Breast epithelium (tissue), 4 donors: ENCODE measurements at regions not wholly inside any gene's neighbourhood (a gene's known extent, or its start where the extent isn't known, plus 50 kb on each side); places are given as distances from the start of the nearest gene placed in this dataset.
"Not testable (repeated sequence)": the region's sequence is repeated elsewhere in the genome, so short reads cannot be mapped to it uniquely, and the experiment has no call there.

Experiments used
- DNase-seq, 2 donors: peaks; one replicate each; pipeline ENCODE4 v3.0.0-alpha.2; 2019; ENCODE audit warnings: low spot score in 2 of 2
- H3K27ac ChIP-seq, 2 donors: fragments of 200-600 bp; sonication (generic) in 1 of 2; one replicate each; pipeline ENCODE4 v1.5.1; 2016 to 2019; ENCODE audit warnings: mild to moderate bottlenecking in 1 of 2
- H3K27me3 ChIP-seq, 2 donors: fragments of 200-600 bp; sonication (generic) in 1 of 2; one replicate each; pipeline versions ENCODE4 v1.5.1 to v1.6.0; 2017 to 2019; ENCODE audit warnings: control low read depth in 1 of 2, mild to moderate bottlenecking in 1 of 2
- H3K36me3 ChIP-seq: fragments of 200-600 bp; one replicate; pipeline ENCODE4 v1.5.1; 2019
- H3K4me1 ChIP-seq, 2 donors: fragments of 200-600 bp; sonication (generic); one replicate each; pipeline ENCODE4 v1.5.1; 2016 to 2019; ENCODE audit warnings: control low read depth in 1 of 2
- H3K4me3 ChIP-seq, 3 donors: fragments of 200-600 bp; sonication (generic); 1 replicate in 2 of 3; 2 replicates in 1 of 3; pipeline ENCODE4 v1.5.1; 2016 to 2019; ENCODE audit warnings: mild to moderate bottlenecking in 3 of 3, moderate library complexity in 2 of 3
- H3K9me3 ChIP-seq, 2 donors: fragments of 200-600 bp; sonication (generic) in 1 of 2; one replicate each; pipeline ENCODE4 v1.5.1; 2016 to 2019; ENCODE audit warnings: control low read depth in 1 of 2
- POLR2A ChIP-seq: fragments of 450-650 bp; IDR thresholded peaks from one replicate; pipeline ENCODE4 v1.6.1; 2016; ENCODE audit warnings: antibody characterized with exemption, mild to moderate bottlenecking, moderate library complexity
- POLR2AphosphoS5 ChIP-seq, 3 donors: sonication (generic); formaldehyde crosslinking; IDR thresholded peaks; one replicate each; pipeline ENCODE4 v1.6.1; 2017; ENCODE audit warnings: antibody characterized with exemption in 3 of 3
- intact Hi-C: fragments of 100-400 bp; cut with DNase I; formaldehyde crosslinking; loops from one replicate; pipeline ENCODE4 v1.15.1; 2023; ENCODE audit warnings: low total_unique reads
- TF ChIP-seq, protein P1 (sequence below), 3 donors: fragments of 450-650 bp; IDR thresholded peaks; one replicate each; pipeline ENCODE4 v1.5.1; 2016 to 2017; ENCODE audit warnings: antibody characterized with exemption in 3 of 3, mild to moderate bottlenecking in 3 of 3, moderate library complexity in 3 of 3

DNA sequence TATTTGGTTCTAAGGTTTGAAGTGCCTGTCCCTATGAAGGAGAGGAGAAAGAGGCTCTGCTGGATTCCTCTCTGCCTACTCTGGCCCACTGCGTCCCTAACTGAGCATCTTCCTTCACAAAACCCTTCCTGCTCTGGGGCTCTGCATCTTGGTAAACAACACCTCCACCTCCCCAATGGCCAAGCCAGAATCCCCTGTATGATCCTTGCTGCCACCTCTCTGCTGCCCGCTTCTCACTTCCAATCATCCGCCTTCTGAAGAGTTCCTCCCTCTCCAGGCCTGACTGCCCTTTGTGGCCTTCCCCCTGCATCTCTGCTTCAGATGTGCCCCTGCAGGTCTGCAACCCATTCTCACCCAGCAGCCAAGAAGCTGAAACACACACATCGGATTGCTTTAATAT, 110.6 kb upstream of the RPH3A start:
- Histone ChIP-seq H3K4me1 (no peaks in the 10 kb centered on the region), H3K27ac (no peak overlapping the region), H3K9me3 (no peaks in the 10 kb centered on the region), H3K36me3 (no peaks in the 10 kb centered on the region), H3K4me3 (no peak overlapping the region), H3K27me3 (peaks cover 0 to 3% of the 10 kb centered on the region in 2 donors)
- intact Hi-C loops: no loop called here
- no peak for DNase-seq
- no peak for TF ChIP-seq POLR2A

GRCh38 chr12:112682586-112682985, 109.0 kb upstream of the RPH3A start:
- Histone ChIP-seq H3K4me3 (no peak overlapping the region), H3K27ac (no peak overlapping the region), H3K36me3 (no peaks in the 10 kb centered on the region), H3K9me3 (no peaks in the 10 kb centered on the region), H3K4me1 (no peaks in the 10 kb centered on the region), H3K27me3 (peaks cover 0 to 3% of the 10 kb centered on the region in 2 donors)
- intact Hi-C loops: loop anchor here (2.0 kb wide), 1 partner anchor 54 kb away; no protein-coding TSS in a partner anchor
- DNase-seq: no peak
- TF ChIP-seq, protein P1, sequence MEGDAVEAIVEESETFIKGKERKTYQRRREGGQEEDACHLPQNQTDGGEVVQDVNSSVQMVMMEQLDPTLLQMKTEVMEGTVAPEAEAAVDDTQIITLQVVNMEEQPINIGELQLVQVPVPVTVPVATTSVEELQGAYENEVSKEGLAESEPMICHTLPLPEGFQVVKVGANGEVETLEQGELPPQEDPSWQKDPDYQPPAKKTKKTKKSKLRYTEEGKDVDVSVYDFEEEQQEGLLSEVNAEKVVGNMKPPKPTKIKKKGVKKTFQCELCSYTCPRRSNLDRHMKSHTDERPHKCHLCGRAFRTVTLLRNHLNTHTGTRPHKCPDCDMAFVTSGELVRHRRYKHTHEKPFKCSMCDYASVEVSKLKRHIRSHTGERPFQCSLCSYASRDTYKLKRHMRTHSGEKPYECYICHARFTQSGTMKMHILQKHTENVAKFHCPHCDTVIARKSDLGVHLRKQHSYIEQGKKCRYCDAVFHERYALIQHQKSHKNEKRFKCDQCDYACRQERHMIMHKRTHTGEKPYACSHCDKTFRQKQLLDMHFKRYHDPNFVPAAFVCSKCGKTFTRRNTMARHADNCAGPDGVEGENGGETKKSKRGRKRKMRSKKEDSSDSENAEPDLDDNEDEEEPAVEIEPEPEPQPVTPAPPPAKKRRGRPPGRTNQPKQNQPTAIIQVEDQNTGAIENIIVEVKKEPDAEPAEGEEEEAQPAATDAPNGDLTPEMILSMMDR (IDR thresholded peaks at IDR 0.05): no peak
- TF ChIP-seq POLR2AphosphoS5 (IDR thresholded peaks at IDR 0.05): no peak
- no peak for TF ChIP-seq POLR2A

DNA sequence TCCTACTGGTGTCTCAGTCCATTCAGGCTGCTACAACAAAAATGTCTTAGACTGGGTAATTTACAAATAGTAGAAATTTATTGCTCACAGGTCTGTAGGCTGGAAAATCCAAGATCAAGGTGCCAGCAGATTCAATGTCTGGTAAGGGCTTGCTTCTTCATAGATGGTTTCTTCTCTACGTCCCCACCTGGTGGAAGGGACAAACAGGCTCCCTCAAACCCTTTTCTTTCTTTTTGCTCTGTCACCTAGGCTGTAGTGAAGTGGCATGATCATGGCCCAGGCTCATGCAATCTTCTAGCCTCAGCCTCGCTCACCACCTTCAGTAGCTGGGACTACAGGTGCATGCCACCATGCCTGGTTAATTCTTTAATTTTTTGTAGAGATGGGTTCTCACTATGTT, 106.8 kb upstream of the RPH3A start:
- H3K4me1 ChIP-seq: no peaks in the 10 kb centered on the region
- TF ChIP-seq POLR2AphosphoS5 (IDR thresholded peaks at IDR 0.05) (no peak), POLR2A (no peak)
- TF ChIP-seq, protein P1 (IDR thresholded peaks at IDR 0.05): no peak
- no peaks in the 10 kb centered on the region for H3K36me3 ChIP-seq
- no peaks in the 10 kb centered on the region for H3K9me3 ChIP-seq
- DNase-seq: no peak
- intact Hi-C loops: no loop called here
- no peak overlapping the region for H3K4me3 ChIP-seq
- H3K27ac ChIP-seq: no peak overlapping the region
- peaks cover 0 to 3% of the 10 kb centered on the region in 2 donors for H3K27me3 ChIP-seq

DNA sequence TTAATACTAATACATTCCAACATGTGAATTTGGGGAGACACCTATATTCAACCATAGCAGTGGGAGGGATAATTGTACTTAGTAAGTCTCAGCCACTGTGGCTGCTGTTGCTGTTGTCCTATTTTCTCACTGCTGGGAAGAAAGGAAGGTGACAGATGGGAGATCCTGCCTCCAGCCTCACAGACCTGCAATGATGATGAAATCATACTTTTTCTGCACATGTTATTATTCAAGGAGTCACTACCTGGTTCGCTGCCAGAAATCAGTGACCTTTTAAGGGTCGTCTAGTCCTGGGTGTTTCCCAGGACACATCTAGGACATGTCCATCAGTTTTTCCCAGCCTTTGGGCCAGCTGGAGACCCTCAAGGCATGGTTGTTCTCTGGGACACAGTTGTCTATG, 106.2 kb upstream of the RPH3A start:
- H3K36me3 ChIP-seq: no peaks in the 10 kb centered on the region
- no peak for DNase-seq
- peaks cover 0 to 3% of the 10 kb centered on the region in 2 donors for H3K27me3 ChIP-seq
- H3K9me3 ChIP-seq: no peaks in the 10 kb centered on the region
- no peak overlapping the region for H3K27ac ChIP-seq
- H3K4me1 ChIP-seq: no peaks in the 10 kb centered on the region
- H3K4me3 ChIP-seq: no peak overlapping the region
- TF ChIP-seq POLR2A: no peak
- TF ChIP-seq, protein P1 (IDR thresholded peaks at IDR 0.05): no peak
- TF ChIP-seq POLR2AphosphoS5 (IDR thresholded peaks at IDR 0.05): no peak
- intact Hi-C loops: no loop called here

DNA sequence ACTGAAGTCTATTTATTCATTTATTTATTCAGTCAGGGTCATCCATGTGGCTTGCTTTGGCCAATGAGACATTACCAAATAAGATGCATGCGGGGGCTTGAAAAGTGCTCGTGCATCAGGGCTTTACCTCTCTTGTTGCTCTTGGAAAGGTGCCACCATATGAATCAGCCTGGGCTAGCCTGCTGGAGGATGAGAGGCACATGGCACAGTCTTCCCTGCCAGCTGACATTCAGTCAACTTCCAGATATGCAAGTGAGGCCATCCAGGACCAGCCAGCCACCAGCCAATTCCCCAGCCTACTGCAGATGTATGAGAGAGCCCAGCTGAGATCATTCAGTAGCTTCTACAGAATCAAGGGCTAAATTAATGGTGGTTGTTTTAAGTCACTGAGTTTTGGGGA, 105.2 kb upstream of the RPH3A start:
- no peak overlapping the region for H3K4me3 ChIP-seq
- no peak overlapping the region for H3K27ac ChIP-seq
- H3K9me3 ChIP-seq: no peaks in the 10 kb centered on the region
- H3K36me3 ChIP-seq: no peaks in the 10 kb centered on the region
- intact Hi-C loops: no loop called here
- peaks cover 0 to 3% of the 10 kb centered on the region in 2 donors for H3K27me3 ChIP-seq
- no peak for DNase-seq
- TF ChIP-seq POLR2A (no peak), POLR2AphosphoS5 (IDR thresholded peaks at IDR 0.05) (no peak)
- TF ChIP-seq, protein P1 (IDR thresholded peaks at IDR 0.05): no peak
- H3K4me1 ChIP-seq: no peaks in the 10 kb centered on the region

GRCh38 chr12:112694065-112694464, 97.5 kb upstream of the RPH3A start:
- Histone ChIP-seq H3K4me3 (no peak overlapping the region), H3K27me3 (no peaks in the 10 kb centered on the region), H3K36me3 (no peaks in the 10 kb centered on the region), H3K9me3 (no peaks in the 10 kb centered on the region), H3K27ac (no peak overlapping the region), H3K4me1 (no peaks in the 10 kb centered on the region)
- intact Hi-C loops: no loop called here
- TF ChIP-seq, protein P1 (IDR thresholded peaks at IDR 0.05): no peak
- TF ChIP-seq POLR2AphosphoS5 (IDR thresholded peaks at IDR 0.05) (no peak), POLR2A (no peak)
- DNase-seq: no peak

- intact Hi-C loops, H3K36me3 ChIP-seq, H3K27ac ChIP-seq, H3K4me1 ChIP-seq, DNase-seq, H3K4me3 ChIP-seq, H3K9me3 ChIP-seq, H3K27me3 ChIP-seq: not testable (repeated sequence)
Measured at GRCh38 chr12:112697441-112697840, 94.1 kb upstream of the RPH3A start.
